NCI-H226 (cell line): ENCODE measurements at regions not wholly inside any gene's neighbourhood (a gene's known extent, or its start where the extent isn't known, plus 50 kb on each side); places are given as distances from the start of the nearest gene placed in this dataset.
A peak's percentile ranks its signal among the peaks of the same experiment; 100 is the strongest.
"Not testable (repeated sequence)": the region's sequence is repeated elsewhere in the genome, so short reads cannot be mapped to it uniquely, and the experiment has no call there.

Experiments used
- DNase-seq: peaks from one replicate; pipeline ENCODE4 v3.0.0-alpha.2; 2015

- no peak for DNase-seq
These were observed 288.7 kb downstream of the SOX2 start for GRCh38 chr3:182000447-182000846.

GRCh38 chr3:182005219-182005618, 293.5 kb downstream of the SOX2 start:
- DNase-seq, result no peak

- no peak for DNase-seq
These were observed 294.0 kb downstream of the SOX2 start for GRCh38 chr3:182005701-182006100.

GRCh38 chr3:182006431-182006830, 294.7 kb downstream of the SOX2 start:
- DNase-seq, result no peak

GRCh38 chr3:182007441-182007840, 295.7 kb downstream of the SOX2 start:
- no peak for DNase-seq

GRCh38 chr3:182018361-182018760, 306.6 kb downstream of the SOX2 start:
- DNase-seq, result no peak

GRCh38 chr3:182019926-182020325, 308.2 kb downstream of the SOX2 start:
- DNase-seq, result no peak

- DNase-seq, result no peak
These were observed 312.1 kb downstream of the SOX2 start for GRCh38 chr3:182023843-182024242.

- peak; percentile 17 for DNase-seq
These were observed 315.6 kb downstream of the SOX2 start for GRCh38 chr3:182027366-182027765.

GRCh38 chr3:182028081-182028480, 316.4 kb downstream of the SOX2 start:
- DNase-seq, result no peak

GRCh38 chr3:182034231-182034630, 322.5 kb downstream of the SOX2 start:
- DNase-seq, result not testable (repeated sequence)

GRCh38 chr3:182035324-182035723, 323.6 kb downstream of the SOX2 start:
- no peak for DNase-seq

- DNase-seq, result no peak
These were observed 324.7 kb downstream of the SOX2 start for GRCh38 chr3:182036382-182036781.

- no peak for DNase-seq
These were observed 330.1 kb downstream of the SOX2 start for GRCh38 chr3:182041668-182042291.

- DNase-seq, result no peak
These were observed 334.0 kb downstream of the SOX2 start for GRCh38 chr3:182045736-182046135.

GRCh38 chr3:182046166-182046764, 334.5 kb downstream of the SOX2 start:
- DNase-seq, result no peak

GRCh38 chr3:182050932-182051331, 339.2 kb downstream of the SOX2 start:
- no peak for DNase-seq

- DNase-seq, result no peak
These were observed 340.6 kb downstream of the SOX2 start for GRCh38 chr3:182052332-182052731.

GRCh38 chr3:182052757-182053156, 341.0 kb downstream of the SOX2 start:
- DNase-seq, result no peak

GRCh38 chr3:182058488-182058887, 346.8 kb downstream of the SOX2 start:
- no peak for DNase-seq

- DNase-seq, result no peak
These were observed 352.0 kb downstream of the SOX2 start for GRCh38 chr3:182063742-182064141.

- DNase-seq, result no peak
These were observed 355.7 kb downstream of the SOX2 start for GRCh38 chr3:182067423-182067822.

GRCh38 chr3:182078316-182078715, 366.6 kb downstream of the SOX2 start:
- no peak for DNase-seq

GRCh38 chr3:182078929-182079328, 367.2 kb downstream of the SOX2 start:
- DNase-seq, result no peak

- DNase-seq, result no peak
These were observed 369.4 kb downstream of the SOX2 start for GRCh38 chr3:182081096-182081495.
